DND-41 (cell line): ENCODE measurements at regions not wholly inside any gene's neighbourhood (a gene's known extent, or its start where the extent isn't known, plus 50 kb on each side); places are given as distances from the start of the nearest gene placed in this dataset.

Source experiments
- ATAC-seq: fragments of 200-7000 bp; cut with Tn5 transposase; 3 replicates; pipeline ENCODE4 v1.9.1; 2021; ENCODE audit warnings: low read depth; ENCODE audit not compliant: insufficient read depth
- DNase-seq: peaks from one replicate; pipeline ENCODE4 v3.0.0-alpha.2; 2020
- H2AFZ ChIP-seq: 2 replicates; pipeline ENCODE4 v1.6.0; 2012; ENCODE audit warnings: low read depth, low read length
- H3K27ac ChIP-seq: 2 replicates; pipeline ENCODE4 v1.5.1; 2012; ENCODE audit warnings: low read length, inconsistent platforms
- H3K27me3 ChIP-seq: fragments of 200-600 bp; sonication (generic); 2 replicates; pipeline ENCODE4 v1.6.0; 2012; ENCODE audit warnings: low read length, mild to moderate bottlenecking, inconsistent platforms; ENCODE audit not compliant: insufficient read depth, poor library complexity
- H3K36me3 ChIP-seq: 2 replicates; pipeline ENCODE4 v1.5.1; 2012; ENCODE audit warnings: low read length, inconsistent platforms; ENCODE audit not compliant: insufficient read depth
- H3K4me1 ChIP-seq: 2 replicates; pipeline ENCODE4 v1.5.1; 2012; ENCODE audit warnings: mild to moderate bottlenecking, low read length; ENCODE audit not compliant: insufficient read depth
- H3K4me2 ChIP-seq: 2 replicates; pipeline ENCODE4 v1.6.0; 2012; ENCODE audit warnings: mild to moderate bottlenecking, moderate library complexity, low read length, inconsistent platforms; ENCODE audit not compliant: insufficient read depth
- H3K4me3 ChIP-seq, 2 experiments: fragments of 200-600 bp in 1 of 2; shearing (Covaris generic) in 1 of 2; 2 replicates each; pipeline ENCODE4 v1.5.1; 2012 to 2016; ENCODE audit warnings: inconsistent platforms in 2 of 2, low read length in 2 of 2, mild to moderate bottlenecking in 2 of 2, low read depth in 1 of 2, moderate library complexity in 1 of 2
- H3K79me2 ChIP-seq: 2 replicates; pipeline ENCODE4 v1.6.0; 2012; ENCODE audit warnings: low read length, inconsistent platforms; ENCODE audit not compliant: insufficient read depth
- H3K9ac ChIP-seq: 2 replicates; pipeline ENCODE4 v1.6.0; 2012; ENCODE audit warnings: low read depth, mild to moderate bottlenecking, inconsistent platforms, low read length, moderate library complexity
- H3K9me3 ChIP-seq: 2 replicates; pipeline ENCODE4 v1.5.1; 2012; ENCODE audit warnings: low read length, moderate library complexity, mild to moderate bottlenecking, inconsistent platforms; ENCODE audit not compliant: insufficient read depth, severe bottlenecking
- H4K20me1 ChIP-seq: 2 replicates; pipeline ENCODE4 v1.6.0; 2012; ENCODE audit warnings: low read length; ENCODE audit not compliant: insufficient read depth
- CTCF ChIP-seq: IDR thresholded peaks from 2 replicates; pipeline ENCODE4 v1.5.1; 2012; ENCODE audit warnings: borderline replicate concordance, low read length, moderate library complexity, mild to moderate bottlenecking; ENCODE audit not compliant: poor library complexity, severe bottlenecking; ENCODE audit errors: extremely low read depth
- EZH2 ChIP-seq: IDR thresholded peaks from 3 replicates; pipeline ENCODE4 v1.6.1; 2012; ENCODE audit warnings: borderline replicate concordance, low read depth, mild to moderate bottlenecking, moderate library complexity, low read length, inconsistent platforms; ENCODE audit not compliant: severe bottlenecking

GRCh38 chr11:80872116-80872728, 1431.4 kb upstream of the TENM4 start:
- Histone ChIP-seq H3K9ac (no peak overlapping the region), H3K4me3 (no peak overlapping the region), H3K27me3 (no peaks in the 10 kb centered on the region), H3K79me2 (no peaks in the 10 kb centered on the region), H3K4me1 (no peaks in the 10 kb centered on the region), H3K27ac (no peak overlapping the region), H3K4me2 (no peak overlapping the region), H3K36me3 (no peaks in the 10 kb centered on the region), H2AFZ (no peak overlapping the region), H3K9me3 (no peaks in the 10 kb centered on the region), H4K20me1 (no peaks in the 10 kb centered on the region)
- DNase-seq (no peak), ATAC-seq (no peak)
- TF ChIP-seq CTCF (no peak), EZH2 (no peak)

- ATAC-seq (no peak), DNase-seq (no peak)
- TF ChIP-seq CTCF (no peak), EZH2 (no peak)
- no peak overlapping the region for H3K4me3 ChIP-seq
- H3K27me3 ChIP-seq: no peaks in the 10 kb centered on the region
- no peaks in the 10 kb centered on the region for H3K79me2 ChIP-seq
- H3K4me2 ChIP-seq: no peak overlapping the region
- H3K9me3 ChIP-seq: no peaks in the 10 kb centered on the region
- no peak overlapping the region for H3K9ac ChIP-seq
- no peak overlapping the region for H2AFZ ChIP-seq
- no peaks in the 10 kb centered on the region for H3K36me3 ChIP-seq
- no peak overlapping the region for H3K27ac ChIP-seq
- no peaks in the 10 kb centered on the region for H3K4me1 ChIP-seq
- no peaks in the 10 kb centered on the region for H4K20me1 ChIP-seq
Observed at GRCh38 chr11:80868831-80869230, 1428.0 kb upstream of the TENM4 start.

GRCh38 chr11:80862011-80862410, 1421.2 kb upstream of the TENM4 start:
- Histone ChIP-seq H4K20me1 (no peaks in the 10 kb centered on the region), H3K9ac (no peak overlapping the region), H3K27me3 (no peaks in the 10 kb centered on the region), H3K9me3 (no peaks in the 10 kb centered on the region), H2AFZ (no peak overlapping the region), H3K4me2 (no peak overlapping the region), H3K79me2 (no peaks in the 10 kb centered on the region), H3K4me3 (no peak overlapping the region), H3K36me3 (no peaks in the 10 kb centered on the region), H3K4me1 (no peaks in the 10 kb centered on the region), H3K27ac (no peak overlapping the region)
- ATAC-seq (no peak), DNase-seq (no peak)
- TF ChIP-seq EZH2: no peak
- no peak for TF ChIP-seq CTCF
